IMR-90 (cell line): ENCODE measurements at regions not wholly inside any gene's neighbourhood (a gene's known extent, or its start where the extent isn't known, plus 50 kb on each side); places are given as distances from the start of the nearest gene placed in this dataset.
A peak's percentile ranks its signal among the peaks of the same experiment; 100 is the strongest.

Source experiments
- ATAC-seq: fragments of 200-7000 bp; cut with Tn5 transposase; 2 replicates; pipeline ENCODE4 v1.9.1; 2020; ENCODE audit warnings: low read depth, mild to moderate bottlenecking, moderate library complexity
- BruUV-seq: library from RNA; stranded (reverse); fragments of 400-500 nt; replicated peaks from 2 replicates; lab custom pipeline; 2021; lab: Mats Ljungman, UMichigan
- CTCF ChIA-PET: fragments of 300-600 bp; formaldehyde crosslinking; extraction: SDS; loops from one replicate; lab custom pipeline; 2021; ENCODE audit warnings: antibody characterized with exemption; lab: Yijun Ruan, JAX
- POLR2A ChIA-PET: fragments of 300-600 bp; sonication (Branson Sonifier 250); formaldehyde crosslinking; loops from one replicate; lab custom pipeline; 2022; ENCODE audit warnings: antibody characterized with exemption; ENCODE audit not compliant: unreplicated experiment; lab: Charles Lee
- DNase-seq: peaks from one replicate; pipeline ENCODE4 v3.0.0; 2013
- H2AFZ ChIP-seq: replicated peaks from 2 replicates; pipeline ENCODE3; 2013; ENCODE audit warnings: low read length, mild to moderate bottlenecking; ENCODE audit not compliant: poor library complexity
- H2AK5ac ChIP-seq: 2 replicates; pipeline ENCODE4 v1.6.1; 2013; ENCODE audit warnings: low read depth, low read length, inconsistent platforms
- H2AK9ac ChIP-seq: replicated peaks from 2 replicates; pipeline ENCODE3; 2013; ENCODE audit warnings: mild to moderate bottlenecking, low read depth, low read length, moderate library complexity; ENCODE audit not compliant: poor library complexity
- H2BK120ac ChIP-seq: 2 replicates; pipeline ENCODE4 v1.6.1; 2013; ENCODE audit warnings: low read depth, low read length, inconsistent platforms
- H2BK15ac ChIP-seq: 3 replicates; pipeline ENCODE4 v1.6.1; 2013; ENCODE audit warnings: low read depth, low read length, inconsistent platforms
- H2BK20ac ChIP-seq: 2 replicates; pipeline ENCODE4 v1.6.1; 2013; ENCODE audit warnings: low read depth, mild to moderate bottlenecking, inconsistent platforms, low read length, moderate library complexity
- H2BK5ac ChIP-seq: 2 replicates; pipeline ENCODE4 v1.6.1; 2013; ENCODE audit warnings: mild to moderate bottlenecking, low read depth, low read length, inconsistent platforms; ENCODE audit not compliant: poor library complexity, severe bottlenecking
- H3K14ac ChIP-seq: replicated peaks from 2 replicates; pipeline ENCODE4 v1.6.1; 2013; ENCODE audit warnings: low read depth, low read length, inconsistent platforms
- H3K18ac ChIP-seq: 2 replicates; pipeline ENCODE4 v1.6.1; 2013; ENCODE audit warnings: low read depth, low read length, control low read depth
- H3K23ac ChIP-seq: 2 replicates; pipeline ENCODE4 v1.6.1; 2013; ENCODE audit warnings: low read depth, low read length, inconsistent platforms
- H3K27ac ChIP-seq: 2 replicates; pipeline ENCODE4 v1.5.1; 2013; ENCODE audit warnings: mild to moderate bottlenecking, control low read depth, low read length; ENCODE audit not compliant: insufficient read depth
- H3K27me3 ChIP-seq: 2 replicates; pipeline ENCODE4 v1.6.1; 2013; ENCODE audit warnings: low read length; ENCODE audit not compliant: control insufficient read depth, insufficient read depth
- H3K36me3 ChIP-seq: 2 replicates; pipeline ENCODE4 v1.6.1; 2013; ENCODE audit warnings: low read length, mixed read lengths; ENCODE audit not compliant: control insufficient read depth, insufficient read depth
- H3K4ac ChIP-seq: 2 replicates; pipeline ENCODE4 v1.6.1; 2013; ENCODE audit warnings: low read depth, low read length, inconsistent platforms
- H3K4me1 ChIP-seq: 2 replicates; pipeline ENCODE4 v1.6.1; 2013; ENCODE audit warnings: low read length, mixed read lengths; ENCODE audit not compliant: control insufficient read depth, insufficient read depth
- H3K4me2 ChIP-seq: 2 replicates; pipeline ENCODE4 v1.6.1; 2013; ENCODE audit warnings: low read depth, mild to moderate bottlenecking, control low read depth, low read length, moderate library complexity
- H3K4me3 ChIP-seq: 2 replicates; pipeline ENCODE4 v1.5.1; 2013; ENCODE audit warnings: low read depth, mild to moderate bottlenecking, control low read depth, low read length, moderate library complexity; ENCODE audit not compliant: insufficient read depth
- H3K56ac ChIP-seq: 2 replicates; pipeline ENCODE4 v1.6.1; 2013; ENCODE audit warnings: low read length, inconsistent platforms; ENCODE audit not compliant: insufficient read depth; ENCODE audit errors: extremely low read depth
- H3K79me1 ChIP-seq, 2 experiments: 2 replicates each; pipeline ENCODE4 v1.6.1; 2013; ENCODE audit warnings: low read length in 2 of 2, inconsistent platforms in 1 of 2, low read depth in 1 of 2
- H3K9ac ChIP-seq: 2 replicates; pipeline ENCODE4 v1.6.1; 2013; ENCODE audit warnings: low read depth, low read length, control low read depth
- H3K9me1 ChIP-seq: 2 replicates; pipeline ENCODE4 v1.6.1; 2013; ENCODE audit warnings: low read length, inconsistent platforms; ENCODE audit not compliant: insufficient read depth
- H3K9me3 ChIP-seq: 2 replicates; pipeline ENCODE4 v1.6.1; 2013; ENCODE audit warnings: low read length; ENCODE audit not compliant: control insufficient read depth, insufficient read depth
- H4K20me1 ChIP-seq: 2 replicates; pipeline ENCODE4 v1.6.1; 2013; ENCODE audit warnings: low read length, inconsistent platforms; ENCODE audit not compliant: insufficient read depth
- H4K5ac ChIP-seq: 2 replicates; pipeline ENCODE4 v1.6.1; 2013; ENCODE audit warnings: mild to moderate bottlenecking, low read depth, low read length, control low read depth
- H4K8ac ChIP-seq, 2 experiments: 2 replicates each; pipeline ENCODE4 v1.6.1; 2013; ENCODE audit warnings: low read depth in 2 of 2, low read length in 2 of 2, control low read depth in 1 of 2, inconsistent platforms in 1 of 2
- H4K91ac ChIP-seq: 2 replicates; pipeline ENCODE4 v1.6.1; 2013; ENCODE audit warnings: low read depth, low read length, inconsistent platforms; ENCODE audit not compliant: insufficient read depth
- CEBPB ChIP-seq: IDR thresholded peaks from 2 replicates; pipeline ENCODE4 v1.6.1; 2012; ENCODE audit warnings: low read depth, low read length, improper control_type of control experiment
- ELK1 ChIP-seq: fragments of 150-350 bp; IDR thresholded peaks from 2 replicates; pipeline ENCODE4 v1.6.1; 2016; ENCODE audit warnings: low read depth, mild to moderate bottlenecking, low read length, moderate library complexity, borderline replicate concordance
- MAFK ChIP-seq: IDR thresholded peaks from 2 replicates; pipeline ENCODE4 v1.6.1; 2012; ENCODE audit warnings: low read depth, low read length, improper control_type of control experiment
- NFE2L2 ChIP-seq: fragments of 150-350 bp; IDR thresholded peaks from 2 replicates; pipeline ENCODE4 v1.6.1; 2016; ENCODE audit warnings: low read depth, mild to moderate bottlenecking, low read length
- WGBS, 2 experiments: methylation state at CpG; one replicate each; pipeline versions ENCODE4 v1.1.5 to v1.1.7; 2013; ENCODE audit warnings: missing lambda C conversion rate in 2 of 2; ENCODE audit not compliant: insufficient read length in 1 of 2; ENCODE audit errors: extremely low coverage in 2 of 2; 5-methylcytosine and 5-hydroxymethylcytosine counted together
- dilution Hi-C: fragments of 300-500 bp; cut with HindIII; formaldehyde crosslinking; loops from one replicate; pipeline ENCODE4 v1.14.3; 2018; ENCODE audit warnings: low sequenced_read_pairs; ENCODE audit not compliant: unreplicated experiment
- in situ Hi-C: fragments of 300-500 bp; cut with MboI; formaldehyde crosslinking; loops from 3 replicates; pipeline ENCODE4 v1.14.3; 2019; ENCODE audit warnings: low sequenced_read_pairs, inconsistent platforms, mixed read lengths
- intact Hi-C: fragments of 100-400 bp; cut with micrococcal nuclease; formaldehyde crosslinking; loops from 2 replicates; pipeline ENCODE4 v1.10.0; 2022

DNA sequence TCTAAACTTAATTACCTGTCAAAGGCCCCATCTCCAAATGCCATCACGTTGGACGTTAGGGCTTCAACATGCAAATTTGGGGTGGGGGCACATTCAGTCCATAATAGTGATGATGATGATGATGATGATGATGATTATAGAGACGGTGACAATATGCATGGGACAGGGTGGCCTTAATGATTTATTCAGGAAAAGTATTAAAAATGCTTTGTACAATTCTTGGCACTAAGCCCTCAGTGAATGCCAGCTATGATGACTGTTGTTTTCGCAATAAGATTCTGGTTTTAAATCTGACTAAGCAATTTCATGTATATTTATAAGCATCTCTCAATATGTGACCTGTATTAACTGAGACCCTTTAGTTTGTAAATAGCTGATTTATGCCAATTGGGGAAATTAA lies 106.3 kb downstream of the C16orf95 start:
- Histone ChIP-seq H2BK20ac (no peak overlapping the region), H2AK9ac (no peak overlapping the region), H4K5ac (no peak overlapping the region), H3K23ac (no peak overlapping the region), H3K9ac (no peak overlapping the region), H3K4me2 (no peak overlapping the region), H3K4ac (no peak overlapping the region), H3K79me1 (no peaks in the 10 kb centered on the region), H3K4me3 (no peak overlapping the region), H4K8ac (no peak overlapping the region), H2AK5ac (no peak overlapping the region), H3K56ac (no peak overlapping the region), H3K27me3 (peaks cover 13% of the 10 kb centered on the region; the same call in 1 of the 2 replicates), H3K18ac (no peak overlapping the region), H2AFZ (no peak overlapping the region), H4K91ac (no peak overlapping the region), H3K4me1 (peaks cover 19% of the 10 kb centered on the region), H4K20me1 (no peaks in the 10 kb centered on the region), H3K14ac (no peak overlapping the region), H2BK5ac (no peak overlapping the region), H2BK120ac (no peak overlapping the region), H3K9me3 (no peaks in the 10 kb centered on the region; the same call in 1 of the 2 replicates), H3K9me1 (peaks cover 12% of the 10 kb centered on the region; the same call in 1 of the 2 replicates), H3K36me3 (no peaks in the 10 kb centered on the region), H3K27ac (no peak overlapping the region), H2BK15ac (no peak overlapping the region; the same call in 2 of the 3 replicates)
- no peak for ATAC-seq
- in situ Hi-C loops = no loop called here
- CTCF ChIA-PET = no interaction called here
- WGBS, 2 experiments = 86% methylated on average over 1 of the region's 4 CpGs; no CpG with 5 or more reads in 1 of the 2 experiments
- no TSS peak for BruUV-seq
- peak; percentile 45 for DNase-seq
- POLR2A ChIA-PET = no interaction called here
- TF ChIP-seq CEBPB (peak; percentile 91), ELK1 (no peak), MAFK (peak; percentile 84), NFE2L2 (peak; percentile 52; the same call in 1 of the 2 replicates)
- intact Hi-C loops = no loop called here
- dilution Hi-C loops = no loop called here
